GM19035 (cell line): ENCODE measurements at regions not wholly inside any gene's neighbourhood (a gene's known extent, or its start where the extent isn't known, plus 50 kb on each side); places are given as distances from the start of the nearest gene placed in this dataset.
"Not testable (repeated sequence)": the region's sequence is repeated elsewhere in the genome, so short reads cannot be mapped to it uniquely, and the experiment has no call there.

Experiments
- ATAC-seq: cut with Tn5 transposase; IDR thresholded peaks from one replicate; pipeline ENCODE4 v1.9.1; 2021; ENCODE audit not compliant: unreplicated experiment

DNA sequence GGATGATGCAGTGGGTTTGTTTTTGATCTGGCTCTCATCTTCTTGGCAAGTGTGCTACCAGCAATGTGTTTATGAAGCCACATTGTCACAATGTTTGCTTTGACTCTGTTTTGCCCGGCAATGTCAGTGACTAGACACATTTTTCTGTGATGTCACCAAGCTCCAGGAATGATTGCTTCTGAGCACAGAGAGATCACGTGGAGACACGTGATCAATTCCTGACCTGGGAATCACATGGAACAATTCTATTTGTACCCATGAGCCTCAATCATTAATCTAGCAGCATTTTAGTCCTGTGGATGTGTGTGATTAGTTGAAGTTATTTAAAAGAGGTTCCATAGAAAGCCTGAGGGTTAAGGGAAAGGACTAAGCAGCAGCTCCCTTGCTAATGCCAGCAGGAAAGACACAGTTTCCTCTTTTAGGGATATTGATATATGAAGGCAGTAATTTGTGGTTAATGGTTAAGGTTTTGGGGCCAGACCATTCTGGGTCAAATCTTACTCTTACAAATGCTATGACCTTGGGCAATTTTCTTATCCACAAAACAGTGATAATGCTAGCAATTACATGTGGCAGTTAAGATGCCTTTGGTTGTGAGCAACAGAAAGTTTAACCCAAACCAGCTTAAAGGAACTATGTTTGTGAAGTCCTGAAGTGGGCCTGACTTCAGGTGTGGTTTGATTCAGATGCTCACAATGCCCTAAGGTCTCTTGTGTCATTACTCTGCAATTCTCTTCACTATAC is 59.0 kb downstream of the FASLG start:
- no peak for ATAC-seq

DNA sequence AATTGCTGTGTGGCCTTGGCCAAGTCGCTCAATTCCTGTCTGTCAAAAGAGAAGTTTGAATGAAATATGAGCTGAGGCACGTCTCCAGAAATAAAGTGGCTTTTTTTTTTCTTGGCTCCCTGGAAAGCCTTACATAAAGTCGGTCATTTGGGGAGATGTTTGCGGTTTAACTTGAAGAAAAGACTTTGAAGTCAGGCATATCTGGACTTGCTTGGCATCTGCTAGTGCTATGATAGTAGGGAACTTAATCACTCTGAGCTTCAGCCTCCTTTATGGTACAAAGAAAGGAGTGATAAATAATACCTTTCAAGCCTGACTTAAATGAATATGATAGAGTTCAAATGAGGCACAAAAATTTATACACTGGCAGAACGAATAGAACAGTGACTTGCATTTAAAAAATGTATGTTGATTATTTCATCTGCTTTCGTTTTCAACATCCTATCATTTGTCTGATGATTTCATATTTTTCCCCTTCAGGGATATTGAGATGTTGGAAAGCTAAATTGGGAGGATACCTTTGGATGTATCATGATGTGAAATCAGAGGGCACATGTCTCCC is 60.2 kb downstream of the FASLG start:
- ATAC-seq, result no peak

DNA sequence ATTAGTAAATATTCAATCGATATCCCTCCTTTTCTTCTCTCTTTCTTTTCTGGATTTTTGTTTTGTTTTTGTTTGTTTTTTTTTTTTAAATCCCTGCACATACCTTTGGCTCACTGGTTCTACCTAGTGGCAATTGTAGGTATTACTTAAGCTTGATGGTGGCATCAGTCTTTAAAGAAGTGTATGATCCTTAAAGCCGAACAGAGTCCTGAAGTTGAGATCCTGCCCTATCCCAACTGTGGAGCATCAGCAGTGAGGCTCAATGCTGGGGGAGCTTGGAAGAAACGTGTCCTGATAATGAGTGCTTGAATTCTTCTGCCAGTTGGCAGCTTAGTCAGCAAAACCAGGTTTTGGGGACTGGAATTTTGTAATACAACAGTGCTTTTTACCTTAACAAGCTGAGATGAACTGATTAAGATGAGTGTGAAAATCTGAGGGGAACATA is 60.8 kb downstream of the FASLG start:
- ATAC-seq, result no peak

DNA sequence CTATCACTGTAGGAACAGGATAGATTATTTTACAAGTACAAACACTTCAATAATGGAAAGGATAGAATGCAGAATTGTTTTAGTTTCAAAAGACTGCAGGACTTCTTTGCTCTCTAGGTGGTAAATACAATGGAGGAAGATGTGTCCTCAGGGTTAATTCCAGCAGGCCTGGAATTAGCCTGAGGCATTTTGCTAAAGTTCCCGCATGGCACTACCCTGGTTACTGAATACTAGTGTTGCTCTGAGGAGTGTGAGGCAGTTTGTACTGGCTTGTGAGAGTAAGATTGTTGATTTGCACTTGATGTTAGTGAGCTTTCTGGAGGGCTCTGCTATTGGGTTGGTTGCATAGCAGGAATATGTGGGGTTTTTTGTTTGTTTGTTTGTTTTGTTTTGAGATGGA is 61.4 kb downstream of the FASLG start:
- no peak for ATAC-seq

DNA sequence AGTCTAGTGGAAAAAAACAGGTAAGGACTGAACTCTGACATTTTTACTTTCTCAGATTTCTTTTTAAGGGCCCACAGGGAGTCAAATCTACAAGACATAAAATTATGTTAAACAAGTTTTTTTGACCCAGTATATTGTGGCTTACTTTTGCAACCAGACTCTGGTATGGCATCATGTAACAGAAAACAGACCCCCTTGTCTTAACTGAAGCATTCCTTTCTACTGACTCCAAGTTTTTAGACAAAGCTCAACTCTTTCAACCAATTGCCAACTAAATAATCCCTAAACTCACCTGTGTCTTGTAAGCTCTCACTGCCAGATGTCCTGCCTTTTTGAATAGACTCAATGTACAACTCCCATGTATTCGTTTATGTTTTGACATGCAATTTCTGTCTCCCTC is 64.3 kb downstream of the FASLG start:
- ATAC-seq, result no peak

DNA sequence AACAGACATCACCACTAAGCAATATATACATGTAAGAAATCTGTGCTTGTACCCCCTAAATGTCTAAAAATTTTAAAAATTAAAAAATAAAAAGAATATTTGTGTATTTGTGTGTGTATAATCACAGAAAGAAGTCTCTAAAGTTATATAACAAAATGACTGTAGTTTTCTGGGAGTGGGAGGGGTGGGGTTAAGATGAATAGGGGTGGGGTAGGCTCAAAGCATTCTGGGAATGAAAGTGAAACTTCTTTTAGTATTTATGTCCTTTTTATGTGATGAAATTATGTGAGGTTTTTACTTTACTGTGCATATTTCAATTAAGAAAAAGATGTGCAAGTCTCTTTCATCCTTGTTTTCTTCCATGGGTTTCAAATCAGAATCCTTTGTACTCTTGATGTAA is 65.3 kb downstream of the FASLG start:
- no peak for ATAC-seq

DNA sequence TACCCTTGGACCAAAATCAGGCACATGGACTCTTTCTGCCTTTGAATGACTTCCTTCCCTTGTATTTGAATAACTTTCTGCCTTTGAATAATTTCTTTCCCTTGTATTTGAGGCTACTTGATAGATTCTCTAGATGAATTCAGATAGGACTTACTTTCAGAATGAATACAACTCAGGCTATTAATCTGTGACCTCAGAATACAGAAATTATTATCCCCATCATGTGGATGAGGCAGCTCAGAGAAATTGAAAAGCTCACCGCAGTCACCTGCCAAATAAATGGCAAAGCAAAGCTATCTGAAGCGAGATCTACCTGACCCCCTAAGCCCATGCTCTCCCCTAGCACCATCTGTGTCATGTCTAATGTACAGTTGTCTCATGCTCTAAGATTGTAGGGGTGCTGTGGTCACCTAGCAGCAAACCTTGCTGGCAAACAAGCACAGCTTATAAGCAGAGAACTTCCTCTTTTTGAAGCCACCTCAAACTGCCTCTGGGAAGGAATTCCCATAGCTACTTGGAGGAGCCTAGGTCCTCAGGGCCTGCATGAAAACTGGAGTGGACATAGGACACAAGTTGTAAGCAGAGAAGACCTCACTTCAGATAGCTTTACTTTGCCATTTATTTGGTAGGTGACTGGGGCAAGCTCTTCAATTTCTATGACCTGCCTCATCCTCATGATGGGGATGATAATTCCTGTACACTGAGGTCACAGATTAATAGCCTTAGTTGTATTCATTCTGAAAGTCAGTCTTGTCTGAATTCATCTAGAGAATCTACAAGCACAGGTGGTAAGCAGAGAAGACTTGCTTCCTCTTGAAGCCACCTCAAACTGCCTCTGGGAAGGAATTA is 66.1 kb downstream of the FASLG start:
- ATAC-seq, result peak; percentile 71

DNA sequence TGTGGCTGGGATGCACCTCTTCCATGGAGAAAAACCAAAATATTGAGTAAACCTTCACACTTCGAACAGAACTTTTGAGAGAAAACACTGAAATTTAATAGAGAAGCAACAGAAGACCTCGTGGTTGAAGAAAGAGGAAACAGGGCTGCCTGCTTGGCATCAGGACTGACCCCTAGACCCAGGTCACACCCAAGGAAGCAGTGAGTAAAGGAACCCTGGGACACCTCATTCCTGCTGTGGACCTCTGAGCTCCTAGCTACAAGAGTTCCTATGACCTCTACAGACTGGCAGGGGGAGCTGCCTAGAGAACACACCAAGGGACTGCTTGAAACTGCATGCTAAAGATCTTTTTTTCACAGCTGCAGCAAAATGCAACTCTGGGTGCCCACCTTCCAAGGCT is 67.8 kb downstream of the FASLG start:
- ATAC-seq, result no peak

DNA sequence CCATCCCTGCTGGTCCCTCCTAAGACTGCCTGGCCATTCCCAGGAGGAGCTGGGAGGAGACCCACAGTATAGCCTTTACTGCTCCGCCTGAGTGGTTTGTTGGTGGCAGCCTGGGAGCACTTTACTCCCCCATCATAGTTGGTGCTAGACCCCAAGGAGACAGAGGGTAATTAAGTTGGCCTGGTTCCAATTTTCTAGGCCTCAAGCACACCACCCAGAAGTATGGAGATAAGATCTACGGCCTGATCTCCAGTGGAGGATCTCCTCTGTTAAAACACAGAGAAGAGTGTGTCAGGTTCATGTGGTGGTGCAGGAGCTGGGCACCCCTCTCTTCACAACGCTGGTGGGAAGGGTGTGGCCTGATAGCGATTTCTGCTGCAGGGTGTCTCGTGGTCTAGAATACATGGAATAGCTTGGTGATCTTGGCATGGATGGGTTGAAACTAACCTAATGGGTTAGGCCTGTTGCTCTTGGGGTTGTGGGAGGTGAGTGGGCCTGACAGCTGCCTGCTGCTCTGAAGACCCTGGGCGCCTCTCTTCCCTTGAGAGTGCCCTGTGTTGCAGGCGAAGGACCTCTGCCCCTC is 68.5 kb downstream of the FASLG start:
- ATAC-seq, result no peak

DNA sequence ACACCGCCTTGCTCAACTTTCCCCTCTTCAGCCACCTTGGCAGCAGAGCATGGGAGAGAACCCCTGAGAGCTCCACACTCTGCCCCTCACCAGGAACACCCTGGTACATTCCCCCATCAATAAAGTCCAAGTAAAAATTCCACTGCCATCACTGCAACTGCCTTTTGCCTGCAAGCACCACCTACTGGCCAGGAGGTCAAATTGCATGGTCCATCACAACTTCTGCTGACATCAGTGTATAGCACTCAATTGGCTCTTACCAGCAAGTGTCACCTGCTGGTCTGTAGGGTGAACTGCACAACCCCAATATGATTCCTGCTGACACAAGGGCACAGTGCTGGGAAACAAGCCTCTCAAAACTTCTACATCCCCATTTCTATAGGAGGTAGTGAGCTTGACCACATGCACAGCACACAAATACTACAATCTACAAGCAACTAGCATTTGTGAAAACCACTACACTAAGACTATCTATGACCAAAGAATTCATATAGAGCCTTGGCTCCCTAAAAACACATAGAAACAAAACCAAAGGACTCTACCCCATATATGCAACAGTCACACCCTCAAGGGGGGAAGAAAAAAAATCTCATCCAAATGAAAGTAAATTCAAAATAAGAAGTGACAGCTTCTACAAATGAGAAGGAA is 69.2 kb downstream of the FASLG start:
- ATAC-seq, result no peak

DNA sequence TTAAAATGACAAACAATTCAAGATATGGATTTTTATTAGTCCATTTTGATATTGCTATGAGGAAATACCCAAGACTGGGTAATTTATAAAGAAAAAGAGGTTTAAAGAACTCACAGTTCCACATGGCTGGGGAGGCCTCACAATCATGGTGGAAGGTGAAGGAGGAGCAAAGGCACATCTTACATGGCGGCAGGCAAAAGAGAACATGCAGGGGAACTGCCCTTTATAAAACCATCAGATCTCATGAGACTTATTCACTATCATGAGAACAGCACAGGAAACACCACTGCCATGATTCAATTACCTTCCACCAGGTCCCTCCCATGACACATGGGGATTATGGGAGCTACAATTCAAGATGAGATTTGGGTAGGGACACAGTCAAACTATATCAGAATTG is 69.8 kb downstream of the FASLG start:
- not testable (repeated sequence) for ATAC-seq

DNA sequence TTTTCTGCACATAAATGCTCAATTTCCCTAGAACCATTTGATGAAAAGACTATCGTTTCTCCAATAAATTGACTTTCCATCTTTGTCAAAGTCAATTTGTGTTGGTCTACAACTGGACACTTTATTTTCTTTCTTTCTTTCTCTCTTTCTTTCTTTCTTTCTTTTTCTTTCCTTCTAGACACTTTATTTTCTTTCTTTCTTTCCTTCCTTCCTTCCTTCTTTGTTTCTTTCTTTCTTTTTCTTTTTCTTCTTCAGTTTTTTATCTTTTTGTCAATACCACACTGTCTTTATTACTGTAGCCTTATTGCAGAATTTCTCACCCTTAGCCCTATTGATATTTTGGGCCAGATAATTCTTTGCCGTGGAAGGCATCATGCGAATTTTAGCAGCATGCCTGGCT is 73.5 kb downstream of the FASLG start:
- ATAC-seq, result no peak

DNA sequence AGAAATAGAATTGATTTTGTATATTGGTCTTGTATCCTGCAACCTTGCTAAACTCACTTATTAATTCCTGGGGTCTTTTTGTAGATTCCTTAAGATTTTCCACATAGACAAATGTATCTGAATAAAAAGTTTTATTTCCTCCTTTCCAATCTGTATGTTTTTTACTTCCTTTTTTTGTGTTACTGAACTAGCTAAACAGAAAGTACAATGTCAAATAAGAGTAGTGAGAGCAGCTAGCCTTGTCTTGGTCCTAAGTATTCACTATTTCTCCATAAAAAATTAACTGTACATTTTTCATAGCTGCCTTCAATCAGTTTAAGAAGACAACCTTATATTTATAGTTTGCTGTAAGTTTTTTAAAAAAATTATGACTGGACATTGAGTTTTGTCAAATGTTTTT is 74.9 kb downstream of the FASLG start:
- ATAC-seq, result no peak

DNA sequence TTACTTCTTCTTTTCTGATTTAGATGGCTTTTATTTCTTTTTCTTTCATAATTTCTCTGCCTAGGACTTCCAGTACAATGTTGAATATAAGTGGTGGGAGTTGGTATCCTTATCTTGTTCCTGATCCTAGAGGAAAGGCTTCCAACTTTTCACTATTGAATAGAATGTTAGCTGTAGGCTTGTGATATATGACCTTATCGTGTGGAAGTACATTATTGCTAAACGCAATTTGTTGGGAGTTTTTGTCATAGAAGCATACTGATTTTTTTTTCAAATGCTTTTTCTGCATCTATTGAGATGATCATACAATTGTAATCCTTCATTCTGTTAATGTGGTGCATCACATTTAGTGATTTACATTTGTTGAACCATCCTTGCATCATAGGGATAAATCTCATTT is 79.5 kb downstream of the FASLG start:
- no peak for ATAC-seq

DNA sequence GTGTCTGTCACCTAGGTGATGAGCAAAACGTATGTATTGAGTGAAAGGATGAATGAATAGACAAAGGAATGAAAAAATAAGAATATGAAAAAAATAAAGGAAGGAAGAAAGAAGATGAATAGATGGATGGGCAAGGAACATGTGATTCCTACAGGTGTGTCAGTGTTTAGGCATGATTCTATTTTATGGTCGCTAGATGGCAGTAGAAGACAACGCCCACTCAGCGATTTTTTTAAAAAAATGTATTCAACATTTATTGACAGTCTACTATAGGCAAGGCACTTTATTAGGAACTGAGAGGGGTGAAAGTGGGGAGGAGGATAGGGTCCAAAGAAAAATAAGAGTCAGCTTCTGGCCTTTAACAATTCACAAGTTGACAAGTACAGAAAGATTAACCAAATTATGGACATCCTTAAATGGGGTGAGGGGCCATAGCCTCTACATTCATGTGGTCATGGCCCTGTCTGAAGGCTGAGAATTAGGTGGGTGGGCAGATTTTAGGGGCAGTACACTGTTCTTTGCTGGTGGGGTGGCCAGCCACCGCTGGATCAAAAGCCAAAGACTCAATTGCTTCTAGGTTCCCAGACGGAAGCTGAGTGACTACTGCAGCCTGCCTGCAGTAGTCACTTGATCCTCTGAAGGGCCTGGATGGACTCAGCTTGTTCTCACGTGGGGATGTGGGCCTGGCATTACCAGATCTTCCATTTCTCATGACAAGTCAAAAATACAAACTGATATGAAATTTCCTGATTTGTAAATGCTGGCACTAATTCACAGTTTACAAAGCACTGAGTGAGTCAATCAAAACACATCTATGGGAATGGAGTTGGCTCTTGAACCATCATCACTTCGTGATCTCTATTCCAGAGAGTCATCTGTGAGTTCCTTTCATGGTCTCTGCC is 83.9 kb downstream of the FASLG start:
- ATAC-seq, result no peak

DNA sequence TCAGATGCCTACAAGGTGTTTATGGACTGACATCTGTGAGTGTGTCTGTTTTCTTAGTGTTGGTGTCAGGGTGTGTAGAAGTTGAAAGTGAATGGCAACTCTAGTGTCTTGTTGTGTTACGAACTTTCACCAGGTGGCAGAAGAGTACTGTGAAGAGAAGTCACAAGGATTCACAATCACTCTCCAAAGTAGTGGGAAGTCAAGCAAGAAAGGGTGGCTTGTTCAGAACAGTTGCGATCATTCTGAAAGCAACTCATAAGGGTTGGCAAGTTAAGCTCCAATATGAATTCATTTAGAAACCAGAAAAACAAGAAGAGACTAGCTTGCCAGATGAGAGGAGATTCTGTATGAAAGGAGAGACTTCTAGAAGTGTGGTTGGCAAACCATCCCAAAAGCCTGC is 86.1 kb downstream of the FASLG start:
- ATAC-seq, result peak; percentile 42

DNA sequence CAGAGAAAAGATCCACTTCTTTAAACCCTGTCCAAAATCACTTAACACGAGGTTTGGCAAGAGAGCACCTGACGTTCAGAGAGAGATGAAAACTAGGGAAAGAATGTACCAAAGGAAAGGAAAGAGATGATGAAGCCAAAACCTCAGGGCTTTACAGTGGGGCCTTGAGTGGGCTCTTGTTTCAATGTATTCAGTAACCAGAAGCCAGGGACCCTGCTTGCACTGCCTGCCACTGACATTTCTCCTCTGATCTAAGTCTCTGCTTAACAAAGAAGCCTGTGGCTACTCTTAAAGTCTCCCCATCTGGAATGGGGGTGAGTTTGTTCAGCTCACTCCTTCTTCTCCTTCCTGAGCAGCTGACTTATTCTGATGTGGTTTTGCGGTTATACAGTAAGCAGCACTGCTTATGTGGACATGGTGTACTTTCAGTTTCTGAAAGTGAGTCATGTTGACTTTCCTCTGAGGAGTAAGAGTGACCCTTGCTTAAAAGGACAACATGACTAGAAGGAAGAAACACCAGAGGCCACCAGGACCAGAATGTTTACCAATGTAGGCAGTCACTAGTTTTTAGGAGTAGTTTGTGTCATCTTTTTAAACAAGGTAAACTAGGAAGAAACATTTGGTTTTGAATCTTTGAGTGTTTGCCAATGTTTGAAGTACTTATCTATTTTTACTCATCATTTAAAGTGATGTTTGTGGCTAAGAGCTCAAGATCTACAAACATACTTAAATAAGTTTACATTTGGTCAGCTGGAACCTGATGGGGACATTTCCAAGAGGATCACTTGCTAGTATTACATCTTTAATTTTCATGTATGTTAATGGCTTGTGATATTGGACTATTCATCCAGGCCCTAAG is 87.4 kb downstream of the FASLG start:
- peak; percentile 82 for ATAC-seq

DNA sequence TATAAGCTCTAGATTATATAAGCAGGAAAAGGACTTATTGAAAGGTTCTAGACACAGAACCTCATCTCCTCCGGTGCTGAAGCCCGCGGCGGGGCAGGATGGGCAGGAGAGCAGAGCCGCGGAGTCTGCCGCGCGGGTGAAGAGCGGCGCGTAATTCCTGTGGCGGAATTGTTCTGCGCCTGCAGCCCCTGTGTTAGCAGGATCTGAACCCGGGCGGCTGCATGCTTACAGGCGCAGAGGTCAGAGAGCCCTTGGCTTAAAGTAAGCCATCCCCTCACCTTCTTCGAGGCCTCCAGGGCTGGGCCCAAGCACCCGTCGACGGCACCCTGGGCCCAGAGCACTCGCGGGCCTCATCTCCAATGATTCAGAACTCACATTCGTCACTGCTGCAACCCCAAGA is 89.3 kb downstream of the FASLG start:
- no peak for ATAC-seq

DNA sequence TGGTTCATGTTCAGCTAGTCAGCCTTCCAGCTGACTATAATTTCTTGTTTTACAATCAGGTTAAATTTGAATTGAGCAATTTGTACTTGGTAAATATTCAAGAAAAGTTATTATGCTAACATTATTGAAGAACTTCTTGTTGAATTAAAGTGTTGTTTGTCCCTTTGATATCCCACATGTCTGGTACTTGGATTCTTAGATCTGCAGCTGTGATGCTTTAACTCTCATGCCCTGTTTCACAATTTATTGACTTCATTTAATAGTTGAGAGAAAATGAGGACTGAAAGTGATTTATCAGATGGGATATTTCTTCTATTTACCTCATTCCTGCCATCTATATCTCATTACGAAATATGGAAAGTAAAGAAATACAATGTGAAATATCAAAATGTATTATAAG is 92.8 kb downstream of the FASLG start:
- no peak for ATAC-seq
